Neural progenitor cell (in vitro differentiated cells): ENCODE measurements at regions not wholly inside any gene's neighbourhood (a gene's known extent, or its start where the extent isn't known, plus 50 kb on each side); places are given as distances from the start of the nearest gene placed in this dataset.

Experiments used
- DNase-seq: peaks from one replicate; pipeline ENCODE4 v3.0.0-alpha.2; 2016; ENCODE audit warnings: low spot score
- H2AFZ ChIP-seq: fragments of 200-600 bp; sonication (generic); replicated peaks from 2 replicates; pipeline ENCODE4 v1.6.1; 2016; ENCODE audit warnings: antibody characterized with exemption
- H3F3A ChIP-seq: fragments of 200-600 bp; sonication (generic); 2 replicates; pipeline ENCODE4 v1.6.1; 2016; ENCODE audit warnings: antibody characterized with exemption, low read depth
- H3K27ac ChIP-seq: fragments of 200-600 bp; sonication (generic); 2 replicates; pipeline ENCODE4 v1.5.1; 2016; ENCODE audit warnings: mild to moderate bottlenecking
- H3K27me3 ChIP-seq: fragments of 200-600 bp; sonication (generic); 2 replicates; pipeline ENCODE4 v1.6.1; 2016; ENCODE audit warnings: mild to moderate bottlenecking, moderate library complexity
- H3K36me3 ChIP-seq: fragments of 200-600 bp; sonication (generic); 2 replicates; pipeline ENCODE4 v1.5.1; 2016
- H3K4me1 ChIP-seq: fragments of 200-600 bp; sonication (generic); 2 replicates; pipeline ENCODE4 v1.6.1; 2016; ENCODE audit warnings: mixed run types
- H3K4me2 ChIP-seq: fragments of 200-600 bp; sonication (generic); 2 replicates; pipeline ENCODE4 v1.6.1; 2016
- H3K4me3 ChIP-seq: fragments of 200-600 bp; sonication (generic); 2 replicates; pipeline ENCODE4 v1.5.1; 2016
- H3K79me2 ChIP-seq: fragments of 200-600 bp; sonication (generic); 2 replicates; pipeline ENCODE4 v1.6.1; 2016; ENCODE audit warnings: low read depth
- H3K9ac ChIP-seq: fragments of 200-600 bp; sonication (generic); 2 replicates; pipeline ENCODE4 v1.6.1; 2016
- H3K9me3 ChIP-seq: fragments of 200-600 bp; sonication (generic); 2 replicates; pipeline ENCODE4 v1.5.1; 2016; ENCODE audit warnings: low read depth
- H4K20me1 ChIP-seq: fragments of 200-600 bp; sonication (generic); 2 replicates; pipeline ENCODE4 v1.6.1; 2016; ENCODE audit warnings: low read depth
- H3K27ac Mint-ChIP-seq: 3 replicates; pipeline ENCODE4 v1.8.0; 2021; ENCODE audit warnings: mixed read lengths
- H3K27me3 Mint-ChIP-seq: 2 replicates; pipeline ENCODE4 v1.8.0; 2022; ENCODE audit warnings: low read depth, mild to moderate bottlenecking, inconsistent platforms, moderate library complexity, mixed read lengths; ENCODE audit not compliant: insufficient read depth
- H3K36me3 Mint-ChIP-seq: 3 replicates; pipeline ENCODE4 v1.8.0; 2021; ENCODE audit warnings: mixed read lengths
- H3K4me1 Mint-ChIP-seq: 3 replicates; pipeline ENCODE4 v1.8.0; 2021; ENCODE audit warnings: mixed read lengths
- H3K4me3 Mint-ChIP-seq: 3 replicates; pipeline ENCODE4 v1.8.0; 2021; ENCODE audit warnings: mild to moderate bottlenecking, moderate library complexity, mixed read lengths
- H3K9me3 Mint-ChIP-seq: 3 replicates; pipeline ENCODE4 v1.8.0; 2020; ENCODE audit warnings: mixed read lengths
- EZH2 ChIP-seq: fragments of 200-600 bp; sonication (generic); IDR thresholded peaks from 2 replicates; pipeline ENCODE4 v1.6.1; 2017; ENCODE audit warnings: antibody characterized with exemption, mild to moderate bottlenecking, moderate library complexity
- EZH2phosphoT487 ChIP-seq: fragments of 200-600 bp; sonication (generic); IDR thresholded peaks from 2 replicates; pipeline ENCODE4 v1.6.1; 2017; ENCODE audit warnings: antibody characterized with exemption
- TF ChIP-seq, protein P1 (sequence below): fragments of 200-600 bp; sonication (generic); IDR thresholded peaks from 2 replicates; pipeline ENCODE4 v1.5.1; 2017; ENCODE audit warnings: antibody characterized with exemption, mild to moderate bottlenecking

DNA sequence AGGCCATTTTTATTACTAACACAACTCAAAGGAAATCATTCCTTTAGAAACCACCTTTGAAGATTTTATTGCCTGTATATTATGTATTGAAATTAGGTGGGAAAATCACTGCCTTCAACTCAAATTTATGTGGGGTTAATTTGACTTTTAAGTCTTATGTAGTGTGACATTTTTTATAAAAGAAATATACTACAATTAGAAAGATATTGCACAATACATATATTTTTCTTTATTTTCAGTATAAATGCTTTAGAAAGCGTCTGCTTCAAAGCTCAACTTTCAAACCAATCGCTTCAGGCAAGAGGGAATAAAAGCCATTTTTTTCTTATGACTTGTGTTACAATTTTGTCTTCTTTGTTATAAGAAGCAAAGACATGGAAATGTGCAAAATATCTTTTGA is 337.4 kb upstream of the ZWINT start:
- Mint-ChIP-seq H3K9me3 (no peaks in the 10 kb centered on the region), H3K27ac (no peak overlapping the region), H3K36me3 (no peaks in the 10 kb centered on the region), H3K27me3 (no peaks in the 10 kb centered on the region), H3K4me3 (no peak overlapping the region), H3K4me1 (no peaks in the 10 kb centered on the region)
- Histone ChIP-seq H3K9ac (no peak overlapping the region), H3K4me2 (no peak overlapping the region), H3K9me3 (no peaks in the 10 kb centered on the region), H3K4me3 (no peak overlapping the region), H3F3A (no peaks in the 10 kb centered on the region), H4K20me1 (no peaks in the 10 kb centered on the region), H3K79me2 (no peaks in the 10 kb centered on the region), H3K36me3 (no peaks in the 10 kb centered on the region), H3K4me1 (no peaks in the 10 kb centered on the region), H3K27ac (no peak overlapping the region), H3K27me3 (no peaks in the 10 kb centered on the region), H2AFZ (no peak overlapping the region)
- TF ChIP-seq EZH2phosphoT487, result no peak
- no peak for TF ChIP-seq EZH2
- TF ChIP-seq, protein P1, sequence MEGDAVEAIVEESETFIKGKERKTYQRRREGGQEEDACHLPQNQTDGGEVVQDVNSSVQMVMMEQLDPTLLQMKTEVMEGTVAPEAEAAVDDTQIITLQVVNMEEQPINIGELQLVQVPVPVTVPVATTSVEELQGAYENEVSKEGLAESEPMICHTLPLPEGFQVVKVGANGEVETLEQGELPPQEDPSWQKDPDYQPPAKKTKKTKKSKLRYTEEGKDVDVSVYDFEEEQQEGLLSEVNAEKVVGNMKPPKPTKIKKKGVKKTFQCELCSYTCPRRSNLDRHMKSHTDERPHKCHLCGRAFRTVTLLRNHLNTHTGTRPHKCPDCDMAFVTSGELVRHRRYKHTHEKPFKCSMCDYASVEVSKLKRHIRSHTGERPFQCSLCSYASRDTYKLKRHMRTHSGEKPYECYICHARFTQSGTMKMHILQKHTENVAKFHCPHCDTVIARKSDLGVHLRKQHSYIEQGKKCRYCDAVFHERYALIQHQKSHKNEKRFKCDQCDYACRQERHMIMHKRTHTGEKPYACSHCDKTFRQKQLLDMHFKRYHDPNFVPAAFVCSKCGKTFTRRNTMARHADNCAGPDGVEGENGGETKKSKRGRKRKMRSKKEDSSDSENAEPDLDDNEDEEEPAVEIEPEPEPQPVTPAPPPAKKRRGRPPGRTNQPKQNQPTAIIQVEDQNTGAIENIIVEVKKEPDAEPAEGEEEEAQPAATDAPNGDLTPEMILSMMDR, result no peak
- DNase-seq, result no peak

DNA sequence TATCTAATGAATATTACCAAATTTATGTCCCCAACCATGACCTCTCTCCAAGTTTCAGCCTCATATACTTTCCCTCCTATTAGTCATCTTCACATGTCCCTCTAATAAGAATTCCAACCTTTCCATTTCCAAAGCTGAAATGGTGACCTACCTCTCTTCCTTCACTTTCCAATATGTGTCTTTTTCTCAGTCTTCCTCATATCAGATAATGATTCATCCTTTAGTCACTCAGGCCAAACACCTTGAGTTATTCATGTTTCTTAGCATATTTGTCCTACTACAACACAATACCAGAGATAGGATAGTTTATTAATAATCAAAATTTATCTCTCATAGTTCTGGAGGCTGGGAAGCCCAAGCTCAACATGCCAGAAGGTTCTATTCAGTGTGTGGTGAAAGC is 318.5 kb upstream of the ZWINT start:
- Histone ChIP-seq H3K9me3 (no peaks in the 10 kb centered on the region), H3K27ac (no peak overlapping the region), H3K9ac (no peak overlapping the region), H2AFZ (no peak overlapping the region), H4K20me1 (no peaks in the 10 kb centered on the region), H3K27me3 (no peaks in the 10 kb centered on the region), H3K4me3 (no peak overlapping the region), H3K79me2 (no peaks in the 10 kb centered on the region), H3K36me3 (no peaks in the 10 kb centered on the region), H3F3A (no peaks in the 10 kb centered on the region), H3K4me2 (no peak overlapping the region), H3K4me1 (no peaks in the 10 kb centered on the region)
- Mint-ChIP-seq H3K4me1 (no peaks in the 10 kb centered on the region), H3K36me3 (no peaks in the 10 kb centered on the region), H3K27ac (no peak overlapping the region), H3K4me3 (no peak overlapping the region), H3K27me3 (no peaks in the 10 kb centered on the region), H3K9me3 (peaks cover under 1% of the 10 kb centered on the region)
- DNase-seq, result no peak
- TF ChIP-seq, protein P1, result no peak
- no peak for TF ChIP-seq EZH2
- no peak for TF ChIP-seq EZH2phosphoT487

DNA sequence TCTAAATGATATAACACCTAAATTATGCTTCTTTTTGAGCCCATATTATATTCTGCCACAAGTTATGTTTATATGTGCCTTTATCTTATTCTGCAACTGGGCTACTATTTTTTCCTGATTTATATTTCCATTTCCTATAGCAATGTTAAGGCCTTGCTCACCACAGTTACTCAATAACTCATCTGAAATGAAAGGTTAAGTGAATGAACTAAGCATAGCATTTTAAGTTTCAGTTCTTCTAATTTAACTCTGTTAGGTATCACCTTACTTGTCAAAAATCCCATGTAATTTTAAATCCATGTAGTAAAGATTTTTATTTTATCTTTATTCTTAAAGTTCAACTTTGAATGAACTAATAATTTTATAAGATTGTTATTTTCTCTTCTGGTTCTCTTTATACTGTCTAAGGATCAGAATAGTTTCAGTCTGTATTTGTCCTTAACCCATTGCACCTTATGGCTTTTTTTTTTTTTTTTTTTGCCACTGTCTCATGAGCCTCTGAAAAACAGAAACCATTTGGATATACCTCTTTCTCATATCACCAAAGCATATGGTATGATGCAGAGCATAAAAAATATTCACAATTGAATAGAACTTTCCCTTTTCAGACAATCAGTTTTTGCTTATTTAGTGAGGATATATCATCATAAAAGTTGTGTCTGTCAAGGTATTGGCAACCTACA is 301.8 kb upstream of the ZWINT start:
- H3K4me3 Mint-ChIP-seq, result no peak overlapping the region
- no peaks in the 10 kb centered on the region for H3K36me3 Mint-ChIP-seq
- no peak for DNase-seq

More for the DNA sequence above, 301.8 kb upstream of the ZWINT start:
- Mint-ChIP-seq H3K27me3 (peaks cover 2% of the 10 kb centered on the region), H3K27ac (no peak overlapping the region), H3K4me1 (no peaks in the 10 kb centered on the region), H3K9me3 (no peaks in the 10 kb centered on the region)
- no peaks in the 10 kb centered on the region for H4K20me1 ChIP-seq
- H3K9ac ChIP-seq, result no peak overlapping the region
- H3K36me3 ChIP-seq, result no peaks in the 10 kb centered on the region
- H3K79me2 ChIP-seq, result no peaks in the 10 kb centered on the region
- TF ChIP-seq, protein P1, result no peak
- TF ChIP-seq EZH2phosphoT487, result no peak
- no peak overlapping the region for H3K27ac ChIP-seq
- H3K27me3 ChIP-seq, result no peaks in the 10 kb centered on the region
- H3K4me3 ChIP-seq, result no peak overlapping the region
- no peak overlapping the region for H2AFZ ChIP-seq
- H3K4me1 ChIP-seq, result no peaks in the 10 kb centered on the region
- no peak overlapping the region for H3K4me2 ChIP-seq
- H3F3A ChIP-seq, result no peaks in the 10 kb centered on the region
- H3K9me3 ChIP-seq, result no peaks in the 10 kb centered on the region
